Lower lobe of right lung (tissue), 2 donors: ENCODE measurements at regions not wholly inside any gene's neighbourhood (a gene's known extent, or its start where the extent isn't known, plus 50 kb on each side); places are given as distances from the start of the nearest gene placed in this dataset.

Experiments used
- ATAC-seq, 2 donors: fragments of 200-7000 bp; cut with Tn5 transposase; one replicate each; pipeline ENCODE4 v1.9.1; 2020 to 2022; ENCODE audit warnings: mild to moderate bottlenecking in 2 of 2, moderate library complexity in 2 of 2
- DNase-seq: peaks from one replicate; pipeline ENCODE4 v3.0.0-alpha.2; 2020
- H3K27ac ChIP-seq: fragments of 200-600 bp; one replicate; pipeline ENCODE4 v1.8.0; 2022
- H3K27me3 ChIP-seq: fragments of 200-600 bp; one replicate; pipeline ENCODE4 v1.8.0; 2022; ENCODE audit warnings: low read depth
- H3K36me3 ChIP-seq: fragments of 200-600 bp; one replicate; pipeline ENCODE4 v1.8.0; 2022; ENCODE audit warnings: mild to moderate bottlenecking
- H3K4me1 ChIP-seq: fragments of 200-600 bp; one replicate; pipeline ENCODE4 v1.8.0; 2022
- H3K4me3 ChIP-seq: fragments of 200-600 bp; one replicate; pipeline ENCODE4 v1.8.0; 2022; ENCODE audit warnings: mild to moderate bottlenecking
- H3K9me3 ChIP-seq: fragments of 200-600 bp; one replicate; pipeline ENCODE4 v1.8.0; 2022
- CTCF ChIP-seq: fragments of 200-600 bp; IDR thresholded peaks from one replicate; pipeline ENCODE4 v1.8.0; 2022; ENCODE audit warnings: antibody characterized with exemption, mild to moderate bottlenecking
- intact Hi-C: fragments of 100-400 bp; cut with DNase I; formaldehyde crosslinking; loops from one replicate; pipeline ENCODE4 v1.11.0; 2022
- donor health status: DM: no; HTN: yes; CAD: no; lungs with severe emphysema.

DNA sequence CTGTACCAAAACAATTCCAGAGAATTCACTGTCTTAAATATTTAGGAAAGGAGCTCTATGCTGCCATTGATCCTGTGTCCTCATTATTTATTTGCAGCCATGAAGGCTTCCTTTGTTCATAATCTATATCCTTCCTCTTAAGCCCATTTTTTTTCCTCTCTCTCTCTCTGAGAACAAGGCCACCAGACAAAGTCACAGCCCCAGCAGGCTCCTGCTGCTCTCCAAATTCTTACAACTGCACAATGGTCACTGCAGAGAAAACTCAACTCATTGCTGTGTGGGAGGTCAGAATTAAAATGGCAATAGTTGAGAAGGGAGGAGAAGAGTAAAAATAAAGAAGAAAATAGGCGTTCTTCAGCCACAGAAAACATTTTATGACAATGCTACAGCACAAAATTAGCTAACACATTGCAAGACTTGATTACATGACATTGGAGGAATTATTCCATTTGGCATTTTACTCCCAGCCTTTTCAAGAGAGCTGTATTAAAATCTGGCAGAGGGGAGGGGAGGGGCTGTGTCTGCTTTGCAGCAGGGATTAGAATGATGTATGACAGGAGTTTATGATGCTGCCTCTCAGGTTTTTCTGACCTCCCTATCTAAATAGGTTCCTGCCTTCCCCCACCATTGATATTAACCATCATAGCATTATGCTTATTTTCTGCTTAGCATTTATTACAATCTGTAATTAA, 399.7 kb upstream of the THBS1 start:
- DNase-seq = no peak
- intact Hi-C loops = no loop called here
- no peak for TF ChIP-seq CTCF
- H3K36me3 ChIP-seq = no peaks in the 10 kb centered on the region
- no peak overlapping the region for H3K4me3 ChIP-seq
- H3K27me3 ChIP-seq = no peaks in the 10 kb centered on the region
- no peak for ATAC-seq
- H3K27ac ChIP-seq = no peak overlapping the region
- no peaks in the 10 kb centered on the region for H3K9me3 ChIP-seq
- H3K4me1 ChIP-seq = peaks cover 5% of the 10 kb centered on the region

- TF ChIP-seq CTCF = no peak
- no peak for ATAC-seq
These were observed 398.9 kb upstream of the THBS1 start for GRCh38 chr15:39181940-39182339.

GRCh38 chr15:39183164-39183881, 397.6 kb upstream of the THBS1 start:
- no peak for ATAC-seq
- no peak for DNase-seq
- H3K9me3 ChIP-seq = no peaks in the 10 kb centered on the region
- H3K27ac ChIP-seq = no peak overlapping the region
- no peaks in the 10 kb centered on the region for H3K27me3 ChIP-seq
- H3K4me3 ChIP-seq = no peak overlapping the region
- intact Hi-C loops = no loop called here
- H3K4me1 ChIP-seq = peaks cover 5% of the 10 kb centered on the region
- no peaks in the 10 kb centered on the region for H3K36me3 ChIP-seq
- no peak for TF ChIP-seq CTCF

More at GRCh38 chr15:39181940-39182339, 398.9 kb upstream of the THBS1 start:
- no peak for DNase-seq
- intact Hi-C loops = no loop called here
- H3K4me3 ChIP-seq = no peak overlapping the region
- H3K36me3 ChIP-seq = no peaks in the 10 kb centered on the region
- H3K27me3 ChIP-seq = no peaks in the 10 kb centered on the region
- H3K9me3 ChIP-seq = no peaks in the 10 kb centered on the region
- H3K4me1 ChIP-seq = peaks cover 5% of the 10 kb centered on the region
- no peak overlapping the region for H3K27ac ChIP-seq

- Histone ChIP-seq H3K4me3 (no peak overlapping the region), H3K27me3 (no peaks in the 10 kb centered on the region), H3K27ac (no peak overlapping the region), H3K36me3 (no peaks in the 10 kb centered on the region), H3K4me1 (peaks cover 5% of the 10 kb centered on the region), H3K9me3 (no peaks in the 10 kb centered on the region)
- intact Hi-C loops = no loop called here
- DNase-seq = no peak
- no peak for TF ChIP-seq CTCF
- ATAC-seq = no peak
These were observed 396.0 kb upstream of the THBS1 start for GRCh38 chr15:39184701-39185390.

DNA sequence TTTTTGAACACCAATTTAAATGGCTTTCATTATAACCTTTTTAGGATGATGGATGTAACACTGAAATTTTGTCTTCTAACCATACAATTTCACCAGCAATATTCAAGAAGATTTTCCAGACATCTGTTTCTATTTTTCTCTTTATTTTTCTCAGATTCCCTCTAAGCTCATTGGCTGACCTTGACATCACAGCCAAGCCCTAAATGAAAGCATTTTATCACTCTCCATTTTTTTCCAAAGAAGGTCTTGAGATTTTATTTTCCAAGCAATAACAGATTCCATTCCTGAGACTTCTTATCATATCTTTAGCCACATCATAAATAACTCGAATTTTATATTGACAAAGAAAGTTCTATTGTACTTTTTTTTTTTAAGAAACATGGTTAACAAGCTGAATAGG, 392.6 kb upstream of the THBS1 start:
- ATAC-seq (no peak), DNase-seq (no peak)
- no peaks in the 10 kb centered on the region for H3K36me3 ChIP-seq
- no peak overlapping the region for H3K27ac ChIP-seq
- no peaks in the 10 kb centered on the region for H3K27me3 ChIP-seq
- no peak overlapping the region for H3K4me3 ChIP-seq
- no peaks in the 10 kb centered on the region for H3K4me1 ChIP-seq
- H3K9me3 ChIP-seq = no peaks in the 10 kb centered on the region
- intact Hi-C loops = no loop called here
- TF ChIP-seq CTCF = no peak
